Activated naive CD4-positive, alpha-beta T cell treated with anti-CD3 and anti-CD28 coated beads, Interleukin-2, amount 50 U/mL, for 72 hours (primary cell): ENCODE measurements at regions not wholly inside any gene's neighbourhood (a gene's known extent, or its start where the extent isn't known, plus 50 kb on each side); places are given as distances from the start of the nearest gene placed in this dataset.
A peak's percentile ranks its signal among the peaks of the same experiment; 100 is the strongest.

Experiments used
- ATAC-seq, 2 donors: fragments of 150-1000 bp; cut with Tn5 transposase; 2 replicates each; pipeline ENCODE4 v1.10.0; 2021; ENCODE audit warnings: mild to moderate bottlenecking in 2 of 2, moderate library complexity in 2 of 2
- DNase-seq, 2 donors: peaks; one replicate each; pipeline ENCODE4 v3.0.0; 2021 to 2022; ENCODE audit warnings: low spot score in 2 of 2
- H3K27ac Mint-ChIP-seq, 2 donors: one replicate each; pipeline ENCODE4 v1.8.0; 2022; ENCODE audit warnings: mild to moderate bottlenecking in 2 of 2, mixed read lengths in 2 of 2
- H3K36me3 Mint-ChIP-seq, 2 donors: one replicate each; pipeline ENCODE4 v1.8.0; 2022; ENCODE audit warnings: mixed read lengths in 2 of 2
- H3K9me3 Mint-ChIP-seq, 2 donors: one replicate each; pipeline ENCODE4 v1.8.0; 2022; ENCODE audit warnings: mixed read lengths in 2 of 2

DNA sequence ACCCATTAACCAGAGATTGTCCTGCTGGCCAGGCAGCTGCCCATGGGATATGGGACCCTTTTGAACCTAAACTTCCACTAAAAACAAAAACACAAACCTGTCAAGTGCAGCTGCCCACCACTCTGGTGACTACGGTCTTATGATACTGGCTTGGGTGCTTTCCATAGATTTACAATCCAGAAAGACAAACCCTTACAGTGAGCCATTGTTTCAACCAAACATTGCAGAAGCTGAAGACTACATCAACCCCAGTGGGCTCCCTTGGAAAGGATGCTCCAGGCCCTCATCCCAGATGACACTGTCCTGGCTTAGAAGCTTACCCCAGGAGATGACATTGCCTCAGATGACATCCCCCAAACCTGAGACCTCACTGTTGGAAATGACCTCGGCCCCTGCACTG is 56.9 kb upstream of the WNT11 start:
- H3K36me3 Mint-ChIP-seq: no peaks in the 10 kb centered on the region
- no peak for ATAC-seq
- no peaks in the 10 kb centered on the region for H3K9me3 Mint-ChIP-seq
- DNase-seq: no peak
- no peak overlapping the region for H3K27ac Mint-ChIP-seq

DNA sequence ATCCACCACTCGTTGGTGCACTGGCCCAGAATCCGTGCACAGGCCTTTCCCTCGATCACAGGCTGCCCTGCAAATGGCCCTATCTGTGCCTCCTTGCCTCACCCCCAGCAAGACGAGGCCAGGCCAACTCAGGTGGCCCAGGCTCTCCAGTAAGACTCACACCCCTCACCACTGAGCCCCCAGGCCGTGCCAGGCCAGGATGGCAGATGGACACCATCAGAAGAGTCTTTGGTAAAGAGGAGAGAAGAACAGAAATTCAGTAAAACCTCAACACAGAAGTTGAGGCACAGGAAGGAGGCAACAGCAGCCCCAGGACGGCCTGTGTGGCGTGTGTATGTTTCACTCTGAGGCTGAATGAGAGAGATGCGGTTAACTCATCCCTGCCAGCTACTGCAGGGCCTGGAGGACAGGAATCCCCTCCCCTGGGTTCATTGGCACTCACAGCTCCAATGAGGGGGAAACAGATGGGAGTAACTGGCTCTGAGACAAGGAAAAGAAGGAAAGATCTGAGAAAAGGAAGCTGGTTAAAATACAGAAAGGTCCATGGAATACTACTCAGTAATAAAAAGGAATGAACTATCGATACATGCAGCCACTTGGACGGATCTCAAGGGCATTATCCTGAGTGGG is 54.1 kb upstream of the WNT11 start:
- Mint-ChIP-seq H3K36me3 (no peaks in the 10 kb centered on the region), H3K9me3 (no peaks in the 10 kb centered on the region), H3K27ac (no peak overlapping the region)
- DNase-seq (no peak), ATAC-seq (no peak)

DNA sequence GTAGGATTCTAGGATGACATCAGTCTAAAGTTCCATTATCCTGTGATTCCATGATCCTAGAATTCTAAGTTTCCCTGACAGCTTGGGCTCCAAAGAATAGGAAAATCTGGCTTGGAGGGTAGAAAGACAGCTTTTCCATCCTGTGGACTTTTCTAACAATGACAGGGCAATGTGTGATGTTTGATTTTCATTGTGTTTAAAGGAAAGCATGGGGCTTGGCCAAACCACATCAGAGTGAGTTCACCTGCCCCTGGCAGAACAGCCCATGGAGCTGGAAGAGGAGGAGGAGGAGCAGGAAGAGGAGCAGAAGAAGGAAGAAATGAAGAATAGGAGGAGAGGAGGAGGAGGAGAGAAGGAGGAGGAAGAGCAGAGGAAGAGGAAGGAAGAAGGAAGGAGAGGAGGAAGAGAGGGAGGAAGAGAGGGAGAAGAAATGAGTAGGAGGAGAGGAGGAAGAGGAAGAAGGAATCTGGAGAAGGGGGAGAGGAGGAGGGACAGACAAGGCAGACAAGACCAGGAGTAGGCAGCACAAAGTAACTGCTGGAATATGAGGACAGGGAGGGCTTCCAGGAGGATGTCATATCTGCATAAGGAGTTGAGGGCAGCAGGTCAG is 53.1 kb upstream of the WNT11 start:
- Mint-ChIP-seq H3K9me3 (no peaks in the 10 kb centered on the region), H3K27ac (peak overlapping the region in 1 of 2 donors; percentile 21), H3K36me3 (no peaks in the 10 kb centered on the region)
- DNase-seq: no peak
- ATAC-seq: no peak

DNA sequence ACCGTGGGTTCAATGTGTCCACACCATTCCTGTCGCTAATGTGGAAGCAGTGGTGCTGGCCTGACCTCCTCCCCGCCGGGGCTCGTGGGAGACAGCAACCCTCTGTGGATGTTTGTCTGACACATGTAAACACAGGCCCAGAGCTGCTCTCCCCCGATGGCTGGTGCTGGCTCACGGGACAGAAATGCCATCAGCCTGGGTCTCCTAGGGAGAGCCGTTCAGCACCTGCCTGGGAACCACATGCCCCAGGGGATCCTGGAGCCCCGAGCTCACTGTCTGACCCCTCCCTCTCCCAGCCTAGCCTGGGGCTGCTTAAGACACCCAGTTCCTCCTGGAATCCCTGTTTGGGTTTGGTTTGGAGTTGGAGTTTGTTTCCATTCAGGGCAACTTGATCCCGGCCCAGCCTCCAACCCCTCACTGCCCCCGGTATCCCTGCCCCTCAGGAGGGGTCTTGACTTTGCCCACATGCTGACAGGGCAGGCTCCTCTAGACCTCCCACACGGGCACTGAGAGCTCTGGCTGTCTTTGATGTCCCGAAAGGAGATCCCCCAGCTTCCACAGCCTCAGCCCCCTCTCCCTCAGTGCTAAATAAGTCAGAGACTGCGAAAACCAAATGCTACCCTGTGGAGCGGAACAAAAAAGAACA is 50.9 kb upstream of the WNT11 start:
- no peak for ATAC-seq
- Mint-ChIP-seq H3K9me3 (no peaks in the 10 kb centered on the region), H3K36me3 (no peaks in the 10 kb centered on the region)

DNA sequence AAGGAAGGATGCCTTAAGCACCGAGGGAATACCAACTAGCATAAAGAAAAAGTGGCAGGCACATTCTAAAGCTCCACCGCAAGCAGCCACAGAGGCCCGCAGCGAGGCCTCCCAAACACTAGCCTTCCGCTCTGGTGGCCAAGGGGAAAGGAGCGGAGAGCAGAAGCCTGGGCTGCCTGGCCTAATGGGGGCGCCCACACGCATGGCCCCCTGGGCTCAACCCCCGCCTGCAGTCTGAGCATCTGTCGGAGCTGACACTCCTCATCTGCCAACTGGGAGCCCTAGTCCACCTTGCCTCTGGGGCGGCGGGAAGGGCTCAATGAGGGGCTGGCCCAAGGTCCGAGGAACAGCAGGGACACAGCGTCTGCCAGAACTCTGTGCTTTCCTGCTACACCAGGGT is 50.1 kb upstream of the WNT11 start:
- H3K36me3 Mint-ChIP-seq: peaks cover 0 to 3% of the 10 kb centered on the region in 2 donors
- DNase-seq (no peak), ATAC-seq (no peak)
- no peak overlapping the region for H3K27ac Mint-ChIP-seq
- no peaks in the 10 kb centered on the region for H3K9me3 Mint-ChIP-seq

More for the DNA sequence above, 50.9 kb upstream of the WNT11 start:
- no peak for DNase-seq
- H3K27ac Mint-ChIP-seq: no peak overlapping the region
